ENCODE measurements at regions not wholly inside any gene's neighbourhood (a gene's known extent, or its start where the extent isn't known, plus 50 kb on each side); places are given as distances from the start of the nearest gene placed in this dataset.

GRCh38 chr3:5727743-5728484, 540.4 kb downstream of the EDEM1 start:
- no peak for DNase-seq
- no peaks in the 10 kb centered on the region for H4K20me1 ChIP-seq (ENCODE audit: insufficient read depth, low read length)
- no peaks in the 10 kb centered on the region for H3K9me3 ChIP-seq (replicated peaks; ENCODE audit: insufficient read depth, low read length)
- no peaks in the 10 kb centered on the region for H3K27me3 ChIP-seq (replicated peaks; ENCODE audit: insufficient read depth, low read length)
- H2AFZ ChIP-seq (ENCODE audit: low read length) = no peak overlapping the region
- no peaks in the 10 kb centered on the region for H3K4me1 ChIP-seq (ENCODE audit: low read length)
- H3K36me3 ChIP-seq (replicated peaks; ENCODE audit: insufficient read depth, low read length) = no peaks in the 10 kb centered on the region
- H3K4me2 ChIP-seq (ENCODE audit: low read depth, low read length) = no peak overlapping the region
- H3K79me2 ChIP-seq (ENCODE audit: low read length) = no peaks in the 10 kb centered on the region
- H3K27ac ChIP-seq (ENCODE audit: low read length) = no peak overlapping the region
- no peak overlapping the region for H3K9ac ChIP-seq (ENCODE audit: low read length)
- TF ChIP-seq EZH2phosphoT487 (IDR thresholded peaks at IDR 0.05; ENCODE audit: low read length) = no peak
- TF ChIP-seq EZH2 (optimal IDR thresholded peaks at IDR 0.05; ENCODE audit: low read depth, low read length) = no peak
- TF ChIP-seq, protein P1, sequence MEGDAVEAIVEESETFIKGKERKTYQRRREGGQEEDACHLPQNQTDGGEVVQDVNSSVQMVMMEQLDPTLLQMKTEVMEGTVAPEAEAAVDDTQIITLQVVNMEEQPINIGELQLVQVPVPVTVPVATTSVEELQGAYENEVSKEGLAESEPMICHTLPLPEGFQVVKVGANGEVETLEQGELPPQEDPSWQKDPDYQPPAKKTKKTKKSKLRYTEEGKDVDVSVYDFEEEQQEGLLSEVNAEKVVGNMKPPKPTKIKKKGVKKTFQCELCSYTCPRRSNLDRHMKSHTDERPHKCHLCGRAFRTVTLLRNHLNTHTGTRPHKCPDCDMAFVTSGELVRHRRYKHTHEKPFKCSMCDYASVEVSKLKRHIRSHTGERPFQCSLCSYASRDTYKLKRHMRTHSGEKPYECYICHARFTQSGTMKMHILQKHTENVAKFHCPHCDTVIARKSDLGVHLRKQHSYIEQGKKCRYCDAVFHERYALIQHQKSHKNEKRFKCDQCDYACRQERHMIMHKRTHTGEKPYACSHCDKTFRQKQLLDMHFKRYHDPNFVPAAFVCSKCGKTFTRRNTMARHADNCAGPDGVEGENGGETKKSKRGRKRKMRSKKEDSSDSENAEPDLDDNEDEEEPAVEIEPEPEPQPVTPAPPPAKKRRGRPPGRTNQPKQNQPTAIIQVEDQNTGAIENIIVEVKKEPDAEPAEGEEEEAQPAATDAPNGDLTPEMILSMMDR (IDR thresholded peaks at IDR 0.05; ENCODE audit: low read length) = no peak
- H3K4me3 ChIP-seq (ENCODE audit: low read length) = no peak overlapping the region
- H3K9me2 ChIP-seq (replicated peaks; ENCODE audit: insufficient read depth, low read length) = no peaks in the 10 kb centered on the region
- H3F3A ChIP-seq (ENCODE audit: insufficient read depth, low read length) = no peaks in the 10 kb centered on the region

DNA sequence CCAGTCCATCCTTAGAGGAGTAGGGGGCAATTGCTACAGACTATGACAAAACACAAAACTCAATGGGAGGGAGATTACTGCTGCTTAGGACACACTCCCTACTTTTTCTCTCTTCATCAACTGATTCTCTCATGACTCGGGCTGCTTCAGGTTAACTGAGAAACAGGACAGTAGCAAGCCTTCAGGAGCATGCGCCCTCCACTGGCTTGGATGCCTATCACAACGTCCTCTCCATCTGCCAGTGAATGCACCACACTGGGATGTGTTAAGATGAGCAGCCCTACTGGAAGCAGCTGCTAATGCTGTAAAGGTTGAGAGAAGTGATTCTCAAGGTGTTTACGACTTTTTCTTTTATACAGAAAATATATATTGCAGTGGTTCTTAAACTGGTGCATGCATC, 542.3 kb downstream of the EDEM1 start:
- H3K9me2 ChIP-seq (replicated peaks; ENCODE audit: insufficient read depth, low read length) = no peaks in the 10 kb centered on the region
- H3F3A ChIP-seq (ENCODE audit: insufficient read depth, low read length) = no peaks in the 10 kb centered on the region
- no peaks in the 10 kb centered on the region for H3K36me3 ChIP-seq (replicated peaks; ENCODE audit: insufficient read depth, low read length)
- H3K4me1 ChIP-seq (ENCODE audit: low read length) = no peaks in the 10 kb centered on the region
- no peak for TF ChIP-seq EZH2 (optimal IDR thresholded peaks at IDR 0.05; ENCODE audit: low read depth, low read length)
- TF ChIP-seq EZH2phosphoT487 (IDR thresholded peaks at IDR 0.05; ENCODE audit: low read length) = no peak
- TF ChIP-seq, protein P1 (IDR thresholded peaks at IDR 0.05; ENCODE audit: low read length) = no peak
- H3K27ac ChIP-seq (ENCODE audit: low read length) = no peak overlapping the region
- no peaks in the 10 kb centered on the region for H3K79me2 ChIP-seq (ENCODE audit: low read length)
- H2AFZ ChIP-seq (ENCODE audit: low read length) = no peak overlapping the region
- H3K4me2 ChIP-seq (ENCODE audit: low read depth, low read length) = no peak overlapping the region
- no peak overlapping the region for H3K9ac ChIP-seq (ENCODE audit: low read length)
- DNase-seq = no peak
- no peaks in the 10 kb centered on the region for H3K9me3 ChIP-seq (replicated peaks; ENCODE audit: insufficient read depth, low read length)
- H3K27me3 ChIP-seq (replicated peaks; ENCODE audit: insufficient read depth, low read length) = no peaks in the 10 kb centered on the region
- H3K4me3 ChIP-seq (ENCODE audit: low read length) = no peak overlapping the region
- H4K20me1 ChIP-seq (ENCODE audit: insufficient read depth, low read length) = no peaks in the 10 kb centered on the region

DNA sequence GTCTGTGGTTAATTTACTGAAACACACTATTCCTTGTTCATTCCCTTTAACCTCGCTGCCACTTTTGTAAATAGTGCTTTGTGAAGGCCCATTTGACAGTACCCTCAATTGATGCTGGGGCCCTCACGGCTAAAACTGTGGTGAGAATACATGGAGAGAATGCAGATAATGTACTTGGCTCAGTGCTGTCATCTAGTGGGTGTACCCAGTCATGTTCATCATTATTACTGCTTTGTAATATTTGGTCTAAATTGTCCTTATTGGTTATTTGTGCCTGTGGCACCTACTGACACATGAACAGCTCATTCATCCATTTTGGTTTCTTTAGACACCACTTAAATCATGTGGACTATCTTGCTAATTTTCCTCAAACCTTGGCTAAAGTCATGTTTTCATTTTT, 543.6 kb downstream of the EDEM1 start:
- H3K9me3 ChIP-seq (replicated peaks; ENCODE audit: insufficient read depth, low read length) = no peaks in the 10 kb centered on the region
- no peaks in the 10 kb centered on the region for H3K27me3 ChIP-seq (replicated peaks; ENCODE audit: insufficient read depth, low read length)
- H3K79me2 ChIP-seq (ENCODE audit: low read length) = no peaks in the 10 kb centered on the region
- TF ChIP-seq EZH2phosphoT487 (IDR thresholded peaks at IDR 0.05; ENCODE audit: low read length) = no peak
- TF ChIP-seq, protein P1 (IDR thresholded peaks at IDR 0.05; ENCODE audit: low read length) = peak; percentile 29
- H4K20me1 ChIP-seq (ENCODE audit: insufficient read depth, low read length) = no peaks in the 10 kb centered on the region
- DNase-seq = no peak
- no peaks in the 10 kb centered on the region for H3K4me1 ChIP-seq (ENCODE audit: low read length)
- no peaks in the 10 kb centered on the region for H3K36me3 ChIP-seq (replicated peaks; ENCODE audit: insufficient read depth, low read length)
- no peaks in the 10 kb centered on the region for H3F3A ChIP-seq (ENCODE audit: insufficient read depth, low read length)
- H3K27ac ChIP-seq (ENCODE audit: low read length) = no peak overlapping the region
- no peak overlapping the region for H3K4me2 ChIP-seq (ENCODE audit: low read depth, low read length)
- H3K9me2 ChIP-seq (replicated peaks; ENCODE audit: insufficient read depth, low read length) = no peaks in the 10 kb centered on the region
- H3K9ac ChIP-seq (ENCODE audit: low read length) = no peak overlapping the region
- H3K4me3 ChIP-seq (ENCODE audit: low read length) = no peak overlapping the region
- H2AFZ ChIP-seq (ENCODE audit: low read length) = no peak overlapping the region
